ENCODE measurements at regions not wholly inside any gene's neighbourhood (a gene's known extent, or its start where the extent isn't known, plus 50 kb on each side); places are given as distances from the start of the nearest gene placed in this dataset.

GRCh38 chr3:102630531-102630930 lies 195.7 kb downstream of the ZPLD1 start:
- TF ChIP-seq EZH2 (IDR thresholded peaks at IDR 0.05; ENCODE audit: low read length) (no peak), CTCF (optimal IDR thresholded peaks at IDR 0.05 in 1 of 3, IDR thresholded peaks at IDR 0.05 in 1 of 3, conservative IDR thresholded peaks at IDR 0.05 in 1 of 3; ENCODE audit: extremely low read depth in 1 of 3, insufficient read depth in 2 of 3, low read length in 3 of 3) (no peak)
